OCI-LY3 (cell line): ENCODE measurements at regions not wholly inside any gene's neighbourhood (a gene's known extent, or its start where the extent isn't known, plus 50 kb on each side); places are given as distances from the start of the nearest gene placed in this dataset.

Experiments used
- H2AFZ ChIP-seq: fragments of 200-600, 300-600 bp; shearing (Covaris generic); 2 replicates; pipeline ENCODE4 v1.6.0; 2014; ENCODE audit warnings: antibody characterized with exemption, low read depth, low read length
- H3K27ac ChIP-seq: fragments of 200-600, 300-600 bp; sonication (generic); 2 replicates; pipeline ENCODE4 v1.5.1; 2014; ENCODE audit warnings: mild to moderate bottlenecking, low read length, moderate library complexity, mixed read lengths
- H3K27me3 ChIP-seq: fragments of 200-600, 300-600 bp; sonication (generic); 2 replicates; pipeline ENCODE4 v1.6.1; 2014; ENCODE audit warnings: low read depth, low read length, mixed read lengths
- H3K36me3 ChIP-seq: fragments of 200-600, 300-600 bp; sonication (generic); replicated peaks from 2 replicates; pipeline ENCODE3; 2014; ENCODE audit warnings: low read depth, low read length, mixed read lengths
- H3K4me1 ChIP-seq: fragments of 300-600, 200-600 bp; sonication (generic); 2 replicates; pipeline ENCODE4 v1.6.1; 2014; ENCODE audit warnings: low read length, mixed read lengths
- H3K4me2 ChIP-seq: fragments of 200-600, 300-600 bp; sonication (generic); 2 replicates; pipeline ENCODE4 v1.6.1; 2014; ENCODE audit warnings: low read length, mixed read lengths
- H3K4me3 ChIP-seq: fragments of 300-600, 200-600 bp; sonication (generic); 2 replicates; pipeline ENCODE4 v1.5.1; 2014; ENCODE audit warnings: antibody characterized with exemption, mild to moderate bottlenecking, low read length, moderate library complexity
- H3K79me2 ChIP-seq: fragments of 300-600, 200-600 bp; shearing (Covaris generic); 2 replicates; pipeline ENCODE4 v1.6.1; 2014; ENCODE audit warnings: mild to moderate bottlenecking, low read length, mixed read lengths
- H3K9ac ChIP-seq: fragments of 300-600, 200-600 bp; shearing (Covaris generic); 2 replicates; pipeline ENCODE4 v1.6.0; 2014; ENCODE audit warnings: mild to moderate bottlenecking, low read length, moderate library complexity
- H3K9me3 ChIP-seq: fragments of 200-600, 300-600 bp; shearing (Covaris generic); 2 replicates; pipeline ENCODE4 v1.6.1; 2014; ENCODE audit warnings: low read length, mixed read lengths; ENCODE audit not compliant: insufficient read depth
- H4K20me1 ChIP-seq: fragments of 200-600, 300-600 bp; sonication (generic); 2 replicates; pipeline ENCODE4 v1.6.1; 2016; ENCODE audit warnings: low read length, mixed read lengths; ENCODE audit not compliant: insufficient read depth
- CTCF ChIP-seq: fragments of 200-600, 300-600 bp; sonication (generic); IDR thresholded peaks from 2 replicates; pipeline ENCODE4 v1.5.1; 2014; ENCODE audit warnings: antibody characterized with exemption, low read length, low read depth
- EZH2phosphoT487 ChIP-seq: fragments of 200-600 bp; shearing (Covaris generic); IDR thresholded peaks from 2 replicates; pipeline ENCODE4 v1.6.1; 2018; ENCODE audit warnings: antibody characterized with exemption, mixed run types, low read depth

GRCh38 chr10:8556321-8556720 is 501.8 kb downstream of the GATA3 start:
- no peak overlapping the region for H2AFZ ChIP-seq
- H3K27me3 ChIP-seq = no peaks in the 10 kb centered on the region
- no peaks in the 10 kb centered on the region for H3K4me1 ChIP-seq
- H3K9me3 ChIP-seq = no peaks in the 10 kb centered on the region
- no peak overlapping the region for H3K27ac ChIP-seq
- no peaks in the 10 kb centered on the region for H3K36me3 ChIP-seq
- no peaks in the 10 kb centered on the region for H4K20me1 ChIP-seq
- TF ChIP-seq EZH2phosphoT487 (no peak), CTCF (no peak)
- H3K9ac ChIP-seq = no peak overlapping the region
- no peak overlapping the region for H3K4me2 ChIP-seq
- no peak overlapping the region for H3K4me3 ChIP-seq
- H3K79me2 ChIP-seq = no peaks in the 10 kb centered on the region

- Histone ChIP-seq H3K27ac (no peak overlapping the region), H3K4me1 (no peaks in the 10 kb centered on the region), H3K4me3 (no peak overlapping the region), H3K79me2 (no peaks in the 10 kb centered on the region), H3K4me2 (no peak overlapping the region), H3K27me3 (no peaks in the 10 kb centered on the region), H4K20me1 (no peaks in the 10 kb centered on the region), H3K36me3 (no peaks in the 10 kb centered on the region), H2AFZ (no peak overlapping the region), H3K9me3 (no peaks in the 10 kb centered on the region), H3K9ac (no peak overlapping the region)
- no peak for TF ChIP-seq CTCF
- TF ChIP-seq EZH2phosphoT487 = no peak
These were observed 509.0 kb downstream of the GATA3 start for GRCh38 chr10:8563478-8563877.

- no peak overlapping the region for H2AFZ ChIP-seq
- H3K4me2 ChIP-seq = no peak overlapping the region
These were observed 512.2 kb downstream of the GATA3 start for GRCh38 chr10:8566737-8567136.

GRCh38 chr10:8568401-8568800 is 513.9 kb downstream of the GATA3 start:
- Histone ChIP-seq H2AFZ (no peak overlapping the region), H3K4me3 (no peak overlapping the region), H3K9me3 (no peaks in the 10 kb centered on the region), H3K27me3 (no peaks in the 10 kb centered on the region), H4K20me1 (no peaks in the 10 kb centered on the region), H3K4me2 (no peak overlapping the region), H3K79me2 (no peaks in the 10 kb centered on the region), H3K9ac (no peak overlapping the region), H3K27ac (no peak overlapping the region), H3K4me1 (no peaks in the 10 kb centered on the region), H3K36me3 (no peaks in the 10 kb centered on the region)
- TF ChIP-seq EZH2phosphoT487 (no peak), CTCF (no peak)

More at GRCh38 chr10:8566737-8567136, 512.2 kb downstream of the GATA3 start:
- Histone ChIP-seq H3K27ac (no peak overlapping the region), H3K4me3 (no peak overlapping the region), H3K4me1 (no peaks in the 10 kb centered on the region), H3K9ac (no peak overlapping the region), H3K36me3 (no peaks in the 10 kb centered on the region), H3K9me3 (no peaks in the 10 kb centered on the region), H4K20me1 (no peaks in the 10 kb centered on the region), H3K79me2 (no peaks in the 10 kb centered on the region), H3K27me3 (no peaks in the 10 kb centered on the region)
- TF ChIP-seq CTCF (no peak), EZH2phosphoT487 (no peak)
